ENCODE measurements at regions not wholly inside any gene's neighbourhood (a gene's known extent, or its start where the extent isn't known, plus 50 kb on each side); places are given as distances from the start of the nearest gene placed in this dataset.
"Not testable (repeated sequence)": the region's sequence is repeated elsewhere in the genome, so short reads cannot be mapped to it uniquely, and the experiment has no call there.

DNA sequence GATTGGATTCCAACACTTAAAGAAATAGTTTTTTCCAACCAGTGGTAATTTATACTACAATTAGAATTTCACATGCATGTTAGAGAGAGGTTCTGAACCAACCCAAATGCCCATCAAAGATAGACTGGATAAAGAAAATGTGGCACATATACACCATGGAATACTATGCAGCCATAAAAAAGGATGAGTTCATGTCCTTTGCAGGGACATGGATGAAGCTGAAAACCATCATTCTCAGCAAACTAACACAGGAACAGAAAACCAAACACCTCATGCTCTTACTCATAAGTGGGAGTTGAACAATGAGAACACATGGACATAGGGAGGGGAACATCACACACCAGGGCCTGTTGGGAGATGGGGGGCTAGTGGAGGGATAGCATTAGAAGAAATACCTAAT is 532.2 kb downstream of the EDEM1 start:
- TF ChIP-seq, protein P1, sequence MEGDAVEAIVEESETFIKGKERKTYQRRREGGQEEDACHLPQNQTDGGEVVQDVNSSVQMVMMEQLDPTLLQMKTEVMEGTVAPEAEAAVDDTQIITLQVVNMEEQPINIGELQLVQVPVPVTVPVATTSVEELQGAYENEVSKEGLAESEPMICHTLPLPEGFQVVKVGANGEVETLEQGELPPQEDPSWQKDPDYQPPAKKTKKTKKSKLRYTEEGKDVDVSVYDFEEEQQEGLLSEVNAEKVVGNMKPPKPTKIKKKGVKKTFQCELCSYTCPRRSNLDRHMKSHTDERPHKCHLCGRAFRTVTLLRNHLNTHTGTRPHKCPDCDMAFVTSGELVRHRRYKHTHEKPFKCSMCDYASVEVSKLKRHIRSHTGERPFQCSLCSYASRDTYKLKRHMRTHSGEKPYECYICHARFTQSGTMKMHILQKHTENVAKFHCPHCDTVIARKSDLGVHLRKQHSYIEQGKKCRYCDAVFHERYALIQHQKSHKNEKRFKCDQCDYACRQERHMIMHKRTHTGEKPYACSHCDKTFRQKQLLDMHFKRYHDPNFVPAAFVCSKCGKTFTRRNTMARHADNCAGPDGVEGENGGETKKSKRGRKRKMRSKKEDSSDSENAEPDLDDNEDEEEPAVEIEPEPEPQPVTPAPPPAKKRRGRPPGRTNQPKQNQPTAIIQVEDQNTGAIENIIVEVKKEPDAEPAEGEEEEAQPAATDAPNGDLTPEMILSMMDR (IDR thresholded peaks at IDR 0.05) = not testable (repeated sequence)
- not testable (repeated sequence) for TF ChIP-seq POLR2AphosphoS5 (IDR thresholded peaks at IDR 0.05)

All from stomach (tissue), 4 donors.